NCI-H1092 (cell line): ENCODE measurements at regions not wholly inside any gene's neighbourhood (a gene's known extent, or its start where the extent isn't known, plus 50 kb on each side); places are given as distances from the start of the nearest gene placed in this dataset.

ENCODE experiments used
- DNase-seq: peaks from one replicate; lab custom pipeline; 2025; lab: John Stamatoyannopoulos, UW

DNA sequence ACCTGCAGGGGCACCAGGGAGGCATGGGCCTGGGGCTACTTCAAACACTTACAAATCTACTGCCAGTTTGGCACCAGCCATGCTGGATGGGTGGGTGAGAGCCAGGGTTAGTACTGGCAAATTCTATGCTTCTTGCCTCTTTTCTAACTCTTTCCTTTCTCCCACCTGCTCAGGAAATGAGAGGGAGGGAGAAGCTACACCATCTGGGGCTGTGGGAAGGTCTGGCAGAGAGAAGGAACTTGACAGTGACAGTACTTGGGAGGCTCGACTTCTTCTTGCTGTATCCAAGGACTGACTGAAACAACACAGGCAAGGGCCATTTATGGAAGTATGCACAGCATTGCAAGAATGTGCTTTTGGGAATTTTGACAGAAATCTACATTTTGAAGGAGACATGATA, 149.6 kb upstream of the DYRK2 start:
- DNase-seq = no peak

DNA sequence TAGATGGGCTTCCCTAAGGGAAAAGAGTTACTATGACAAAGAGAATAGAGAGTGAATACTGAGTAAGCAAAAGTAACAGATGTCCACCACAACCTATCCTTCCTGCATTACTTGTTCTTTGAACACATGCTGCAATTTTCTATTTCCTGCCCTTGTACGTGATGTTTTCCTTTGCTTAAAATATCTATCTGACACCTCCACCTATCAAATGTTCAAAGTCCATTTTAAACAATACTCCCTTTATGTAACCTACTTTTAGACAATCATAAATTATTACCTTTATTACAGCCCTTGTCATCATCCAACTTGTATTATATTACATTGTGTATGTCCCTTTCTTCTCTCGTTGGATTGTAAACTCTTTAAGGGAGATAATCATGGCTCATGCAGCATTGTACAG, 147.2 kb upstream of the DYRK2 start:
- DNase-seq = no peak

GRCh38 chr12:67504026-67504425, 144.5 kb upstream of the DYRK2 start:
- DNase-seq = no peak

DNA sequence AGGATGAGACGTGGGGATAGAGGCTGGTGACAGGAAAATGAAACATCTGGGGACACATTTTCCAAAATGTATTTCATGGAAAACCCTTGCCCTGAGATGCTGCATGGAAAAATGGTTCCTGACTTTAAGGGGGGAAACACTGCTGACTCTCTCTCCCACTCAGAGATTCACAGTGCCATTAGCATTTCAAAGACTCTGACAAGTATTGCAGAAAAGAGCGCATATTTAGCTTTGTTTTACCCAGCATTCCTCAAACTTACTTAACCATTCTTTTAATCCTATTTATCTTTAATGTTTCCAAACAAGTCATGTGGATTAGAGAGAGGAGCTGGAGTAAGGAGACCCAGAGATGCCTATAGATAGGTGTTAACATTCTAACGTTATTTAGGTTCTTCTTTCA, 141.8 kb upstream of the DYRK2 start:
- DNase-seq = no peak

DNA sequence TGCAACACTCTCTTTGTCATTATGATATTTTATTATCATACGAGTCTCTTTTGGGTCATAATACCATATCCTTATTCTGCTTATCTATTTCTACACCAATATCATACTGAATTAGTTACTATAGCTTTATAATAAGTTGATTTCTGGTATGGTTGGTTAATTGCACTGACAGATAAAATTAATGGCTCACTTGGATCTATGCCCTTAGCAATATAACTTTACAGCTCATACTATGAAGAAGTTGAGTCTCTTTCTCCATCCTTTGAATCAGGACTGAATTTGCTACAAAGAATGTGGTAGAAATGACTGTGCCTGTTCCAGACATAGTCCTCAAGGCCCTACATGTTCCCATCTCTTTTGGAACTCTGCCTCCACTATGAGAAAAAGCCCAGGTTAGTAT, 139.7 kb upstream of the DYRK2 start:
- no peak for DNase-seq

DNA sequence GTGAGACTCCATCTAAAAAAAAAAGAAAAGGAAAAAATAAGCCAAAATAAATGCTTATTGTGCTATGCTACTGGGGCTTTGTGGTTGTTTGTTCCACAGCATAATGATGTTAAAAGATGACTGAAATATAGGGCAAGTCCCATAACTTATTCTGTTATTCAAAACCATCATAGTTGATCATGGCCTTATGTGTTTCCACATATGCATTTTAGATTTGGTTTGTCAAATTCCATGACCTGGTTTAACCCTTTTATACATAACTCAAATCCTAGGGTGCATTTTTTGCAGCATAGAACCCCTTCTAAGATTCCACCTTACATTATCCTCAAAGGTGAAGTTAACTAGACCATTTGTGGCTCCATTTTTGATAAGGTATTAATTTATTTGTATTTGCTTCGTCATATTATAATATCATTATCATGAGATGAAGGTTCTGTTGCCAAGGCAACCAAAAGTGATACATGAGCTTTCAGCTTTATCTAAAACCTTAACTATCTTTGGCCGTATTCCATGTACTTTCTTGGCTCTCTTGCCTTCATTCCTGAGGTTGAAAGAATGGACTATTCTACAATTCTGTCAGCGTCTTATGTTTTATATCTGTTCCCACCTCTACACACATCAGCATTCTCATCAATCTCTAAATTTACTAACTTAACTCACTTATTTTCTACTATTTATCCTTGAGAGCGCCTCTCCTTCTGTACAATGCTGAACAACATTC, 138.7 kb upstream of the DYRK2 start:
- DNase-seq = no peak

GRCh38 chr12:67512061-67512460, 136.5 kb upstream of the DYRK2 start:
- no peak for DNase-seq

DNA sequence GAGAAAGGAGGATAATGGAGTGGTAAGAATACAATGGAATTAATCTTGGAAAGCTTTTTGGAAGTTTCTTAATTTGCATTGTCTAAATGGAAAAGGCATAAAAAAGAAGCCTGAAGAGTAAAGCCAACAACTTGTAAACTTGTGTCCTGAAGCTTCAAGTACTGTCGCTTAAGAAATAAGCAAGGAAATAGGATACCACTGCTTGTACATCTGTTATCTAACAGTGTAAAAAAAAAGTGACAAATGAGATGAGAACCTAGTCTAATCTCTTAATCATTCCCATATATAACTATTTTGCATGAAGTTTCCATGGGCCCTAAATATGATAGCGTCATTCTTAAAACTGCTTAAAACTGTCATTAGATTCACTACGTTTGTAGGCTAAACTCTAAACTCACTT, 134.0 kb upstream of the DYRK2 start:
- DNase-seq = no peak

GRCh38 chr12:67515679-67516340, 132.7 kb upstream of the DYRK2 start:
- DNase-seq = peak; percentile 48

- DNase-seq = peak; percentile 37
These were observed 131.2 kb upstream of the DYRK2 start for GRCh38 chr12:67517181-67517887.

- no peak for DNase-seq
These were observed 128.8 kb upstream of the DYRK2 start for GRCh38 chr12:67519484-67520433.

- DNase-seq = no peak
These were observed 127.9 kb upstream of the DYRK2 start for GRCh38 chr12:67520606-67521005.

DNA sequence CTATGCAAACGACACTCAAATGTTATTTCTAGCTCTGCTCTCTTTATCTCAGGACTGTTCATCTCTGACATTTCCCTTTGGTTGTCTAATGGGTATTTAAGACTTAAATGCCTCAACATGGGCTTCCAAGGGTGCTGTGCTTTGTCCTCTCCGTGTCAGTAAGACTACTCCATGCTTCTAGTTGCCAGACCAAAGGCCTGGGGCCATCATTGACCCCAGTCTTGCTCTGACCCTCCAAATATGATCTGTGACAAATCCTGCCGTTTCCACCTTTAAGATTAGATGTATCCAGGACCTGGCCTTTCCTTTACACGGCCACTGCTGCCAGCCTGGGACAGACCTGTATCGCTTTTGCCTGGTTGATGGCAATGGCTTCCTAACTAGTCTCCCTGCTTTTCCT, 126.3 kb upstream of the DYRK2 start:
- no peak for DNase-seq

DNA sequence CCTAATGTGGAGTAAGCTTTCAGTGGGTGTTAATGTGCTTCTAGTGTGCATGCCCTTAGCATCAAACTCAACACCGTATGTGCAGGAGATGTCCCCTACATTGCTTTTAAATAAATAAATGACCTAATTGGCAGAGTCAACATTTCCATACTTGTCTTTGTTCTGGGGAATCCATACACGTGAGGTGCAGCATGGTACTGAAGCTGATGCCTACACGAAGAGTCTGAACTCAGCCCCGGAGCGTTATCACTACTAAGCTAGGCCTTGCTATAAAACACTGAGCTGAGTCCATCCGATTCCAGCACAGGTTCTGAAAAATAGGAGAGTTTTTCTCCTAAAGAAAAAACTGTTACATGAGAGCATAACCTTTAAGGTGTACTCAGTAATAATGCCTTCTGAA, 125.0 kb upstream of the DYRK2 start:
- DNase-seq = no peak

- DNase-seq = no peak
These were observed 123.5 kb upstream of the DYRK2 start for GRCh38 chr12:67524861-67525616.

- no peak for DNase-seq
These were observed 123.0 kb upstream of the DYRK2 start for GRCh38 chr12:67525617-67525884.

- DNase-seq = no peak
These were observed 122.4 kb upstream of the DYRK2 start for GRCh38 chr12:67526129-67526528.

DNA sequence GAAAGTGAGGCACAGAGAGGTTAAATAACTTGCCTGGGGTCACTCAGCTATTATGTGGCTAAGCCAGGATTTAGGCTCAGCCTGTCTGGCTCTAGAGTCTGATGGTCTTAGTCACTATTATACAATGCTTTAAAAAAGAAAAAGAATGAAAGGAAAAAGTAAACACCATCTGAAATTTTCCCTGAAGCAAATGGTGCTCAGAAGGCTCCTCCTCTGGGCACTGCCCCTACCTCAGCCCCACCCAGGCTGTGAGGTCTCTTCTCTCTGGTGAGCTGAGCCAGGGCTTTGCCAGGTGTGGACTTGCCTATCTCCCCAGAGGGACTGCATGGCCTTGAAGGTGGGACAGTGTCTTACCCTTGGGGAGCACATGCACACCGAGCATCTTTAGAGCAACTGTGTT, 117.5 kb upstream of the DYRK2 start:
- DNase-seq = no peak

GRCh38 chr12:67531501-67531900, 117.0 kb upstream of the DYRK2 start:
- DNase-seq = no peak

GRCh38 chr12:67533159-67533558, 115.4 kb upstream of the DYRK2 start:
- no peak for DNase-seq

DNA sequence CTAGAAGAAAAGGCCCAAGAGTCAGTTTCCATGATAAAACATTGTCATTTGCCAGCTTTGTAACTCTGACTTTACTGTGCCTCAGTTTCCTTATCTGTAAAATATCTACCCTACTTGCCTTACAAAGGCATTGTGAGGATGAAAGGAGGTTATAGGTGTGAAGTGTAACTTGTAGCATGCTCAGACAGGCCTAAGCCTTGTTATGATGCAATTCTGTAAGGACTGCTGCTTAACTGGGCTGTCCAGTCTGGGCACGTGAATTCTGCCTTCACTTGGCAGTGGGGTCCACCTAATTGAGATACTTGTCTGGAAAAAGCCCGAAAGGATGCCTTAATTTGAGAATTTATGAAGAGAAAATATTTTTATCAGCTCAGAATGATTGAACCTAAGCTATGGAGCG, 114.5 kb upstream of the DYRK2 start:
- DNase-seq = no peak

DNA sequence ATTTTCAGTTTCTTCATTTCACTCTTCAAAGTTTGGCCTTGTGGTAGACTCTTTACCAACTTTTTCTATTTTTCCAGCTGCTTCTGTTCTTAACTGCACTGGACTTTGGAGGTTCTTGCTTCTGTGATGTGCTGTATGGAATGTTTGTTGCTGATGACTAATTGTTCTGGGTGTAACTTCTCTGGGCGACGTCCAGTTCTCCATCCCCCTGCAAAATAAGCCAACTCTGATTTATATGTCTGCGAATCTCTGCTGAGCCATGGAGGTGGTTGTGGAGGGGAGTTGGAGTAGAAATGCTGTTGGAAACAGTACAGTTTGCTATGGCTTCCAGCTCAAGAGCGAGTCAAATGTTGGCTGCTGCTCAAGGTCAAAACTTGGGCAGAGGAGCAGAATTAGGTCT, 113.9 kb upstream of the DYRK2 start:
- DNase-seq = no peak
